Vagina (tissue), 2 donors: ENCODE measurements at regions not wholly inside any gene's neighbourhood (a gene's known extent, or its start where the extent isn't known, plus 50 kb on each side); places are given as distances from the start of the nearest gene placed in this dataset.
"Not testable (repeated sequence)": the region's sequence is repeated elsewhere in the genome, so short reads cannot be mapped to it uniquely, and the experiment has no call there.

Experiments
- DNase-seq, 2 donors: peaks; one replicate each; pipeline ENCODE4 v3.0.0-alpha.2; 2017; ENCODE audit errors: extremely low spot score in 2 of 2
- H3K27ac ChIP-seq: fragments of 200-600 bp; sonication (generic); one replicate; pipeline ENCODE4 v1.5.1; 2019
- H3K27me3 ChIP-seq: fragments of 200-600 bp; sonication (generic); one replicate; pipeline ENCODE4 v1.5.1; 2019
- H3K36me3 ChIP-seq, 2 donors: fragments of 200-600 bp; sonication (generic); one replicate each; pipeline ENCODE4 v1.5.1; 2017 to 2019
- H3K4me1 ChIP-seq: fragments of 200-600 bp; sonication (generic); one replicate; pipeline ENCODE4 v1.5.1; 2019
- H3K4me3 ChIP-seq, 2 donors: fragments of 200-600 bp; sonication (generic); 1 replicate in 1 of 2; 2 replicates in 1 of 2; pipeline ENCODE4 v1.5.1; 2016 to 2019
- H3K9me3 ChIP-seq: fragments of 200-600 bp; sonication (generic); one replicate; pipeline ENCODE4 v1.5.1; 2019
- CTCF ChIP-seq, 3 experiments: fragments of 450-650 bp in 2 of 3; fragments of 200-600 bp in 1 of 3; sonication (generic) in 1 of 3; IDR thresholded peaks; one replicate each; pipeline ENCODE4 v1.5.1; 2017 to 2019; ENCODE audit warnings: antibody characterized with exemption in 3 of 3, mild to moderate bottlenecking in 2 of 3, moderate library complexity in 2 of 3
- POLR2A ChIP-seq, 2 donors: fragments of 450-650 bp; IDR thresholded peaks; one replicate each; pipeline ENCODE4 v1.6.1; 2017; ENCODE audit warnings: antibody characterized with exemption in 2 of 2, mild to moderate bottlenecking in 2 of 2, moderate library complexity in 2 of 2
- POLR2AphosphoS5 ChIP-seq, 2 donors: sonication (generic); formaldehyde crosslinking; IDR thresholded peaks; one replicate each; pipeline ENCODE4 v1.9.0; 2017; ENCODE audit warnings: antibody characterized with exemption in 2 of 2, mild to moderate bottlenecking in 2 of 2, low read depth in 1 of 2; ENCODE audit not compliant: insufficient read depth in 1 of 2
- intact Hi-C: fragments of 100-400 bp; cut with DNase I; formaldehyde crosslinking; loops from one replicate; pipeline ENCODE4 v1.15.1; 2023

- TF ChIP-seq POLR2A (IDR thresholded peaks at IDR 0.05) (no peak), CTCF (IDR thresholded peaks at IDR 0.05) (no peak), POLR2AphosphoS5 (IDR thresholded peaks at IDR 0.05; ENCODE audit: insufficient read depth in 1 of 2, low read depth in 1 of 2) (no peak)
- no peaks in the 10 kb centered on the region for H3K4me1 ChIP-seq
- intact Hi-C loops, result no loop called here
- no peaks in the 10 kb centered on the region for H3K9me3 ChIP-seq
- H3K27ac ChIP-seq, result no peak overlapping the region
- no peaks in the 10 kb centered on the region for H3K27me3 ChIP-seq
- no peak for DNase-seq
- no peak overlapping the region for H3K4me3 ChIP-seq
- H3K36me3 ChIP-seq, result no peaks in the 10 kb centered on the region
Observed at GRCh38 chr12:131283191-131283861, 329.6 kb downstream of the ADGRD1 start.

GRCh38 chr12:131283862-131284825, 330.4 kb downstream of the ADGRD1 start:
- H3K27me3 ChIP-seq, H3K36me3 ChIP-seq, H3K9me3 ChIP-seq, intact Hi-C loops, H3K27ac ChIP-seq, H3K4me1 ChIP-seq, H3K4me3 ChIP-seq, DNase-seq: not testable (repeated sequence)

- H3K9me3 ChIP-seq, H3K36me3 ChIP-seq, H3K4me3 ChIP-seq, H3K4me1 ChIP-seq, H3K27ac ChIP-seq, H3K27me3 ChIP-seq, intact Hi-C loops, DNase-seq: not testable (repeated sequence)
Observed at GRCh38 chr12:131284954-131285904, 331.5 kb downstream of the ADGRD1 start.

- H3K36me3 ChIP-seq, H3K27ac ChIP-seq, H3K4me1 ChIP-seq, DNase-seq, H3K9me3 ChIP-seq, intact Hi-C loops, H3K27me3 ChIP-seq, H3K4me3 ChIP-seq: not testable (repeated sequence)
Observed at GRCh38 chr12:131285905-131286295, 332.2 kb downstream of the ADGRD1 start.

- intact Hi-C loops, DNase-seq: not testable (repeated sequence)
Observed at GRCh38 chr12:131286301-131286700, 332.6 kb downstream of the ADGRD1 start.

GRCh38 chr12:131287015-131287937, 333.6 kb downstream of the ADGRD1 start:
- DNase-seq, result no peak
- intact Hi-C loops, result no loop called here
- Histone ChIP-seq H3K4me1 (no peaks in the 10 kb centered on the region), H3K36me3 (no peaks in the 10 kb centered on the region), H3K27me3 (no peaks in the 10 kb centered on the region), H3K9me3 (no peaks in the 10 kb centered on the region), H3K4me3 (no peak overlapping the region), H3K27ac (no peak overlapping the region)
- no peak for TF ChIP-seq CTCF (IDR thresholded peaks at IDR 0.05)
- no peak for TF ChIP-seq POLR2A (IDR thresholded peaks at IDR 0.05)
- no peak for TF ChIP-seq POLR2AphosphoS5 (IDR thresholded peaks at IDR 0.05; ENCODE audit: insufficient read depth in 1 of 2, low read depth in 1 of 2)

More at GRCh38 chr12:131286301-131286700, 332.6 kb downstream of the ADGRD1 start:
- H3K36me3 ChIP-seq, H3K27ac ChIP-seq, H3K9me3 ChIP-seq, H3K4me3 ChIP-seq, H3K4me1 ChIP-seq, H3K27me3 ChIP-seq: not testable (repeated sequence)
